Right atrium auricular region (tissue), 2 donors: ENCODE measurements at regions not wholly inside any gene's neighbourhood (a gene's known extent, or its start where the extent isn't known, plus 50 kb on each side); places are given as distances from the start of the nearest gene placed in this dataset.

Experiments used
- DNase-seq: peaks from one replicate; pipeline ENCODE4 v3.0.0-alpha.2; 2019; ENCODE audit warnings: low spot score
- H3K27ac ChIP-seq, 2 donors: fragments of 200-600 bp; sonication (generic); 1 replicate in 1 of 2; 2 replicates in 1 of 2; pipeline ENCODE4 v1.5.1; 2016 to 2019
- H3K27me3 ChIP-seq, 2 donors: fragments of 200-600 bp; sonication (generic); one replicate each; pipeline versions ENCODE4 v1.5.1 to v1.6.0; 2017 to 2019
- H3K36me3 ChIP-seq: fragments of 200-600 bp; sonication (generic); one replicate; pipeline ENCODE4 v1.5.1; 2016
- H3K4me1 ChIP-seq, 2 donors: fragments of 200-600 bp; sonication (generic); one replicate each; pipeline versions ENCODE4 v1.5.1 to v1.6.0; 2017 to 2019
- H3K4me3 ChIP-seq, 2 donors: fragments of 200-600 bp; sonication (generic); 1 replicate in 1 of 2; 2 replicates in 1 of 2; pipeline ENCODE4 v1.5.1; 2017 to 2019; ENCODE audit warnings: mild to moderate bottlenecking in 1 of 2, moderate library complexity in 1 of 2
- H3K9me3 ChIP-seq, 2 donors: fragments of 200-600 bp; sonication (generic); one replicate each; pipeline ENCODE4 v1.5.1; 2019
- TF ChIP-seq, protein P1 (sequence below), 2 donors: fragments of 200-600 bp; sonication (generic); IDR thresholded peaks; one replicate each; pipeline ENCODE4 v1.5.1; 2019; ENCODE audit warnings: antibody characterized with exemption in 2 of 2

DNA sequence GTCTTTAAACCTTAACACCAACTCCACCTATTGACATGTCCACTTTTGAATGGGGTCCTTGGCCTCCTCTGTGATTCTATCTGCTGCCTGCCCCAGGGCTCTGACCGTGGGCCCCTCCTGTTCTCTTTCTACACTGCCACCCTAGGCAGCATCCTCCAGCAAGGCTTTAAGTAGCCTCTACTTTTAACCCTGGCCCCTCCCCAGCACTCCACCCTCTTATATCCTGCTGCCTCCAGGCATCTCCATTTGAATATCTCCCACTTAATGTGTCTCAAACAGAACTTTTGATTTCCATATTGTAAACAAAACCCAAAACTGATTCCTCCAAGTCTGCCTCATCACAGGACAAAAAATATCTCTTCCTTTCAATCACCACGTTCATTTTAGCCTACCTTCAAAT, 90.5 kb upstream of the ARHGAP32 start:
- Histone ChIP-seq H3K27me3 (no peaks in the 10 kb centered on the region), H3K36me3 (no peaks in the 10 kb centered on the region), H3K9me3 (no peaks in the 10 kb centered on the region), H3K4me3 (no peak overlapping the region), H3K4me1 (peaks cover 0 to 32% of the 10 kb centered on the region in 2 donors), H3K27ac (no peak overlapping the region)
- TF ChIP-seq, protein P1, sequence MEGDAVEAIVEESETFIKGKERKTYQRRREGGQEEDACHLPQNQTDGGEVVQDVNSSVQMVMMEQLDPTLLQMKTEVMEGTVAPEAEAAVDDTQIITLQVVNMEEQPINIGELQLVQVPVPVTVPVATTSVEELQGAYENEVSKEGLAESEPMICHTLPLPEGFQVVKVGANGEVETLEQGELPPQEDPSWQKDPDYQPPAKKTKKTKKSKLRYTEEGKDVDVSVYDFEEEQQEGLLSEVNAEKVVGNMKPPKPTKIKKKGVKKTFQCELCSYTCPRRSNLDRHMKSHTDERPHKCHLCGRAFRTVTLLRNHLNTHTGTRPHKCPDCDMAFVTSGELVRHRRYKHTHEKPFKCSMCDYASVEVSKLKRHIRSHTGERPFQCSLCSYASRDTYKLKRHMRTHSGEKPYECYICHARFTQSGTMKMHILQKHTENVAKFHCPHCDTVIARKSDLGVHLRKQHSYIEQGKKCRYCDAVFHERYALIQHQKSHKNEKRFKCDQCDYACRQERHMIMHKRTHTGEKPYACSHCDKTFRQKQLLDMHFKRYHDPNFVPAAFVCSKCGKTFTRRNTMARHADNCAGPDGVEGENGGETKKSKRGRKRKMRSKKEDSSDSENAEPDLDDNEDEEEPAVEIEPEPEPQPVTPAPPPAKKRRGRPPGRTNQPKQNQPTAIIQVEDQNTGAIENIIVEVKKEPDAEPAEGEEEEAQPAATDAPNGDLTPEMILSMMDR (IDR thresholded peaks at IDR 0.05) = no peak
- no peak for DNase-seq

DNA sequence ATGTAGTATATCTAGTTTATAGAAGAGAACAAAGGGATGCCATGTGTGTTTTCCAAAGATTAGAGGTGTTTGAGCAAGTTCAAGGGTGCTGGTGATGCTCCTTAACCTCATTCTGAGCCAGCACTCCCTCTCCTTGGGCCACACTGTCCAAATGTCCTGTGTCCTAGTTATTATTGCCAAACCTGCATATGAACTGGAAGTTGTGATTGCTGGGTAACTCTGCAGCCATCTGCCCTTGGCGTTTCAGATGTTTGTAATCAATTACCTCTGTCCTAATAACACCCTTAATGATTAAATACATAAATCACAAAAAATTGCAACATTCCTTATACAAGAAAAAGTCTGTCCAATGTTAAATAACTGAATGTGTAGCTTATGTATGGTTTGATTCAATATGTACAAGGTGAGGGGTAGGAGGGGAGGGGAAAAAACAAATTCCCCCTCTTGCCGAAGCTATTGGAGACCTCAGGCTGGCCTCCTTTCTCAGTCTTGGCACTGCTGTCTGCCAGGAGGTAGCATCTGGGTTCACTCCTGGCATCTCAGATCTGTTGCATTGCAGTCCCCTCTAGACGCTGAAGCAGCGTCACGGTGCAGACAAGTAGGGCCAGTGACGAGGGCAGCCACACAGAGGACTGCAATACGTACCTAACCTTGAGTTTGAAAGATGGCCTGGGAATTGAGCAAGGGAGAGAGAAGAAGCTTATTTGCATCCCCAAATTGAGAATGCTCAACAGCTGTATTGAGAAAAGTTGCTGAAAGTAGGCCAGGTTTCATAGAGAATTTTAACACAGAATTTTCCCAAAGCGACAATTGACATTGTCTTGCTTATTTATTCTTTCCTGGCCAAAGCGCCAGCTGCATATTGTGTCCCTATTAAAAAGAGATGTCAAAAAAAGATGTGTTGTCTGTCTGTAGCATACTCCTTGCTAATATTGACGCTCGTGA, 89.6 kb upstream of the ARHGAP32 start:
- peaks cover 0 to 33% of the 10 kb centered on the region in 2 donors for H3K4me1 ChIP-seq
- no peaks in the 10 kb centered on the region for H3K27me3 ChIP-seq
- H3K4me3 ChIP-seq = no peak overlapping the region
- no peak for DNase-seq
- no peaks in the 10 kb centered on the region for H3K36me3 ChIP-seq
- no peaks in the 10 kb centered on the region for H3K9me3 ChIP-seq
- H3K27ac ChIP-seq = no peak overlapping the region
- TF ChIP-seq, protein P1 (IDR thresholded peaks at IDR 0.05) = no peak

DNA sequence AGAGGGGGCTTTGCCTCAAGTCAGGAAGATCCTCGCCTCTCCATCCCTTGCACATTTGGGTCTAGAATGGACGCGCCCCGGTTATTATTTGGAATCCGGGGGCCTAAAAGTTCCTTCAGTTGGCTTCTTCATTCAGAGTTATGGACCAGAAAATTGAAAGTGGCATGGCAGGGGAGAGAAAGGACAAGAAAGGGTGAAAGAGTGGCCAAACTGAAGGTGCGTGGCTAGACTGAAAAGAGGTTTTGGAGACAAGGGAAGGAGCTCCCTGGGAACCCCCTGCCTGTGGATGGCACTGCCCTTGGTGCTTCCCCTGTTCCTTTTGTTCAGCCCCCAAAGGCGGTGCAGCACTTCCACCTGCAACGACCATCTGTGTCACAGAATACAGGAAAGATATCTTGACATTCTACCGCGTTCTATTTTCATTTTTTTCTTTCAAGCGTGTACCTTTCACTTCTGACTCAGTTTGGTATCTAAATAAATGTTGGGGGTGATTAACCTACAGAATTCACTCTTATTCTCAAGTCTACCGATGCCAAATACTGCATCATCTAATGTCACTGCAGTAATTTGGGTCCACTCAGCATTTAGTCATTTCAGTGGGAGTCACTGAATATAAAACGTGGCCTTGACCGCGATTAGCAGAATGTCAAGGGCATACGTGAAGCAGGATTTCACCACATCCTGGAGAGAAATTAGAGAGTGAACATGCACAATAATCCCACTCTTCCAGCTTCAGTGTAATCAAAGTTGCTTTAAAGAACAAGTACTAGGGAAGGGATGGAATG, 88.1 kb upstream of the ARHGAP32 start:
- Histone ChIP-seq H3K4me3 (peak overlapping the region; percentile 49 to 67), H3K4me1 (peaks cover 0 to 39% of the 10 kb centered on the region in 2 donors), H3K27me3 (no peaks in the 10 kb centered on the region), H3K27ac (peak overlapping the region; percentile 12 to 61), H3K9me3 (no peaks in the 10 kb centered on the region), H3K36me3 (no peaks in the 10 kb centered on the region)
- no peak for DNase-seq
- TF ChIP-seq, protein P1 (IDR thresholded peaks at IDR 0.05) = no peak

DNA sequence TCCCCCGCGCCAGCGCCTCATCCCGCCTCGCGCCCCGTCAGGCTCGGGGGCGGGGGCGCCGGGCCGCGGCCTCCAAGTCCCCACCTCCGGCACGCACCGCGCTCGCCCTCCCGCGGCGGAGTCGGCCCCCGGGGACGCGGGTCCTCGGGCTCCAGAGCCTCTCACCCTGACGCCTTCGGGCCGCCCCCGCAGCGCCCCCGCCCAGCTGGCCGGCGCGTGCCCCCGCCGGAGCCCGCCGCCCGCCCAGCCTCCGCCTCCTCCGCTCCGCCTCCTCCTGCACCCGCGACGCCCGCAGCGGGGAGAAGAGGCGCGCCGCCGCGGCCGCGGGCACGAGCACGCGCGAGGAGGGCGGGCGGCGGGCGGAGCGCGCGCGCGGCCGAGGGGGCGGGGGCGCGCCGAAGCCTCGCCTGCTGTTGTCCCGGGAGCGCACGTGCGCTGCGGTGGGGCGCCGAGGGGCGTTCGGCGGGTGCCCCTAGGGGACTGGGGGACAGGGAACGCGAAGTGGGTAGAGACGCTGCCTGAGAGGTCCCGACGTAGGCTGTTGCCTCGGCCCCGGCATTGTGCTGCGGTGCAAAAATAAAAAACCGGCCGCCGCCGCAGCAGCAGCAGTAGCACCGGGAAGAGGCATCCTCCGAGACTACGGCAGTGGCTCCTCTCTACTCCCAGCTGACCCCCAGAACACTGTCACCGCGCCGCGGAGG, 87.4 kb upstream of the ARHGAP32 start:
- no peaks in the 10 kb centered on the region for H3K36me3 ChIP-seq
- H3K9me3 ChIP-seq = no peaks in the 10 kb centered on the region
- H3K27me3 ChIP-seq = no peaks in the 10 kb centered on the region
- peak overlapping the region; percentile 49 to 67 for H3K4me3 ChIP-seq
- TF ChIP-seq, protein P1 (IDR thresholded peaks at IDR 0.05) = no peak
- H3K4me1 ChIP-seq = peaks cover 0 to 32% of the 10 kb centered on the region in 2 donors
- DNase-seq = no peak
- H3K27ac ChIP-seq = peak overlapping the region; percentile 31 to 61

DNA sequence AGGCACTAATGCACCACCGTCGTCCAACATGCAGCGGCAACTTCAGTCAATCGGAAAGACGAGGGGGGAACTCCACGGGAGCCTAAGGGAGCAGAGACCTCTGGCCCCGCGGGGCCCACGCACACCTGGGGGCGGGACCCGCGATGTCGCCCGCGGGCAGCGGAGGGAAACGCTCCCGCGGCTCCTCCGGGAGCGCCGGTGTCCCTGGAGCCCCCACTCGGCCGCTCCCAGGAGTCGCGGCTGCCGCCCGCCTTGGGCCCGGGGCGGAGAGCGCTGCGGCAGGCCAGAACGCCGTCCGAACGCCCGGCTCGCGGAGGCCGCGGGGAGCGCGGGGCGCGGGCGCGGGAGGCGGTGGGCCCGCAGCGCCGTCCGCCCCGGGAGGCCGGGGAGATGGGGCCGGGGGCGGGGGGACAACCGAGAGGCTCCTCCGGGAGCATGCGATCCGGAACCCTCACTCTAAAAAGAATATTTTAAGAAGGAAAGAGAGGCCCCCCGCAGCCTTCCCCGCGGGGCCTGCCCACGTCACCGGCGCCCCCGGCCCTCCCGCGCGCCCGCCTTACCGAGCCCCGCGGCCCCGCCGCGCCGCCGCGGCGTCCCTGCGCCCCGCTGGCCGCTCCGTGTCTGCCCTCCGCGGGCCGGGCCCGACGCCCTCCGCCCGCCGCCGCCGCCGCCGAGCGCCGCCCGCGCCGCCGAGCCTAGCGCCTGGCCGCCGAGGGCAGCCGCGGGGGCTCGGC, 86.6 kb upstream of the ARHGAP32 start:
- TF ChIP-seq, protein P1 (IDR thresholded peaks at IDR 0.05) = no peak
- no peak for DNase-seq
- H3K36me3 ChIP-seq = no peaks in the 10 kb centered on the region
- no peaks in the 10 kb centered on the region for H3K9me3 ChIP-seq
- peaks cover 0 to 31% of the 10 kb centered on the region in 2 donors for H3K4me1 ChIP-seq
- H3K27ac ChIP-seq = peak overlapping the region in 1 of 2 donors; percentile 36
- H3K4me3 ChIP-seq = peak overlapping the region; percentile 64 to 67
- H3K27me3 ChIP-seq = no peaks in the 10 kb centered on the region
